ENCODE measurements at regions not wholly inside any gene's neighbourhood (a gene's known extent, or its start where the extent isn't known, plus 50 kb on each side); places are given as distances from the start of the nearest gene placed in this dataset.
"Not testable (repeated sequence)": the region's sequence is repeated elsewhere in the genome, so short reads cannot be mapped to it uniquely, and the experiment has no call there.

GRCh38 chr3:144023543-144023942 is 51.9 kb downstream of the DIPK2A start:
- TF ChIP-seq CTCF (conservative IDR thresholded peaks at IDR 0.05 in 1 of 2, IDR thresholded peaks at IDR 0.05 in 1 of 2; ENCODE audit: low read depth in 1 of 2, low read length in 2 of 2); EZH2 (IDR thresholded peaks at IDR 0.05; ENCODE audit: low read length, missing control alignments): not testable (repeated sequence)
